Left hindlimb (tissue), 1 donor: ENCODE measurements at regions not wholly inside any gene's neighbourhood (a gene's known extent, or its start where the extent isn't known, plus 50 kb on each side); places are given as distances from the start of the nearest gene placed in this dataset.
A peak's percentile ranks its signal among the peaks of the same experiment; 100 is the strongest.
"Not testable (repeated sequence)": the region's sequence is repeated elsewhere in the genome, so short reads cannot be mapped to it uniquely, and the experiment has no call there.

Experiments
- DNase-seq: peaks from one replicate; pipeline ENCODE4 v3.0.0-alpha.2; 2018

- DNase-seq = no peak
Measured at GRCh38 chr20:4635781-4636180, 50.5 kb upstream of the PRNP start.

- DNase-seq = no peak
Measured at GRCh38 chr20:4635342-4635741, 50.9 kb upstream of the PRNP start.

- no peak for DNase-seq
Measured at GRCh38 chr20:4633780-4634179, 52.5 kb upstream of the PRNP start.

GRCh38 chr20:4633379-4633778 is 52.9 kb upstream of the PRNP start:
- no peak for DNase-seq

- no peak for DNase-seq
Measured at GRCh38 chr20:4632876-4633275, 53.4 kb upstream of the PRNP start.

GRCh38 chr20:4626228-4626627 is 60.0 kb upstream of the PRNP start:
- no peak for DNase-seq

GRCh38 chr20:4625687-4626086 is 60.6 kb upstream of the PRNP start:
- no peak for DNase-seq

GRCh38 chr20:4624675-4625336 is 61.5 kb upstream of the PRNP start:
- not testable (repeated sequence) for DNase-seq

GRCh38 chr20:4619144-4619543 is 67.1 kb upstream of the PRNP start:
- DNase-seq = not testable (repeated sequence)

GRCh38 chr20:4617484-4617883 is 68.8 kb upstream of the PRNP start:
- no peak for DNase-seq

- DNase-seq = no peak
Measured at GRCh38 chr20:4617019-4617418, 69.2 kb upstream of the PRNP start.

GRCh38 chr20:4613718-4614620 is 72.3 kb upstream of the PRNP start:
- no peak for DNase-seq

GRCh38 chr20:4613184-4613583 is 73.1 kb upstream of the PRNP start:
- DNase-seq = no peak

- no peak for DNase-seq
Measured at GRCh38 chr20:4610871-4611270, 75.4 kb upstream of the PRNP start.

GRCh38 chr20:4609511-4609910 is 76.7 kb upstream of the PRNP start:
- no peak for DNase-seq

GRCh38 chr20:4608861-4609260 is 77.4 kb upstream of the PRNP start:
- DNase-seq = no peak

GRCh38 chr20:4607287-4607713 is 79.0 kb upstream of the PRNP start:
- peak; percentile 50 for DNase-seq

GRCh38 chr20:4606051-4606450 is 80.2 kb upstream of the PRNP start:
- no peak for DNase-seq

- DNase-seq = no peak
Measured at GRCh38 chr20:4605166-4605565, 81.1 kb upstream of the PRNP start.

GRCh38 chr20:4604580-4604979 is 81.7 kb upstream of the PRNP start:
- no peak for DNase-seq

- DNase-seq = no peak
Measured at GRCh38 chr20:4603724-4604123, 82.5 kb upstream of the PRNP start.

- DNase-seq = no peak
Measured at GRCh38 chr20:4602297-4602631, 84.0 kb upstream of the PRNP start.

- DNase-seq = peak; percentile 79
Measured at GRCh38 chr20:4601630-4602296, 84.5 kb upstream of the PRNP start.
